Esophagus mucosa (tissue), 1 donor: ENCODE measurements at regions not wholly inside any gene's neighbourhood (a gene's known extent, or its start where the extent isn't known, plus 50 kb on each side); places are given as distances from the start of the nearest gene placed in this dataset.
"Not testable (repeated sequence)": the region's sequence is repeated elsewhere in the genome, so short reads cannot be mapped to it uniquely, and the experiment has no call there.

Experiments used
- ATAC-seq: fragments of 200-7000 bp; cut with Tn5 transposase; one replicate; pipeline ENCODE4 v1.9.1; 2020
- donor health status: DM: yes; HTN: yes; CAD: no.

DNA sequence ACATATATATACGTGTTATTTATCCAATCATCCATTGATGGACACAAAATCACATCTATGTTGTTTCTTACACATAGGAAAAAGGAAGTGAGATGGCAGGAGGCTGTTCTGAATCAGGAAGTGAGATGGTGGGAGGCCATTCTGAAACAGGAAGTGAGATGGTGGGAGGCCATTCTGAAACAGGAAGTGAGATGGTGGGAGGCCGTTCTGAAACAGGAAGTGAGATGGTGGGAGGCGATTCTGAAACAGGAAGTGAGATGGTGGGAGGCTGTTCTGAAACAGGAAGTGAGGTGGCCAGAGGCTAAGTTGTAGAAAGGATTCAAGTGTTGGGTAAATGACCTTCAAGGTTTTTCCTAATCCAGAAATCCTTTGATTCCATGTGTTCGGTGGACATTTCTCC, 921.5 kb downstream of the TYW1 start:
- no peak for ATAC-seq

DNA sequence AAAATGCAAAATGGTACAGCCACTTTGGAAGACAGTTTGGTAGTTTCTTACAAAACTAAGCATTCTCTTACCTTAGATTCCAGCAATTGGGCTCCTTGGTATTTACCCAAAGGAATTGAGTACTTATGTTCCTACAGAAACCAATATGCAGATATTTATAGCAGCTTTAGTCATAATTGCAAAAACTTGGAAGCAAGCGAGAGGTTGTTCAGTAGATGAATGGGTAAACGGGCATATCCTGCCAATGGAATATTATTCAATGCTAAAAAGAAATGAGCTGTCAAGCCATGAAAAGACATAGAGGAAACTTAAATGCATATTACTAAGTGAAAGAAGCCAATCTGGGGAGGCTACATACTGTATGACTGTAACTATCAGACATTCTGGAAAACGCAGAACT, 926.7 kb downstream of the TYW1 start:
- ATAC-seq, result no peak

DNA sequence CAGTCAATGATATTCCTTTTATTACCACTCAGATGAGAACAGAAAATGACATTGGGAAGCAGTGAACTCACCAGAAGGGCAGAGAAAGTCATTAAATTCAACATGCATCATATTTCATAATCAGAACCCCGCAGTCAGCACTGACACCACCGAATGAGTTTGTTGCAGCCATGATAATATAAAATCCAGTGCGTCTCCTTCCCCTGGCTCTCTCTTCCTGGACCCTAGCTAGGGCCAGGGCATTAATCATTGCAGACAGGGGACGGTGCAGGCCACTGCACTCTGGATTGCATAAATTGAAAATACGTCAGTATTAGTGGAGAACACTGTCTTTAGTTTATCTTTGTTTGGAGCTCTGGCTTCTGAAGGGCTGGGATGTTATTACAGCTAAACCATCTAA, 931.5 kb downstream of the TYW1 start:
- ATAC-seq, result no peak

DNA sequence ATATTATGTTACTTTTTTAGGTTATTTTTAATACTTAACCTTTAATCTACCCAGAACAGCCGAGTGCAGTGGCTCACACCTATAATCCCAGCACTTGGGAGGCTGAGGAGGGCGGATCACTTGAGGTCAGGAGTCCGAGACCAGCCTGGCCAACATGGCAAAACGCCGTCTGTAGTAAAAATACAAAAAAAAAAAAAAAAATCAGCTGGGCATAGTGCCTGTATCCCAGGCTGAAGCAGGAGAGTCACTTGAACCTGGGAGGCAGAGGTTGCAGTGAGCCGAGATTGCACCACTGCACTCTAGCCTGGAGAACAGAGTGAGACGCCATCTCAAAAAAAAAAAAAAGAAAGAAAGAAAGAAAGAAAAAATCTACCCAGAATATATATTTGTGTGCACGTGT, 939.8 kb downstream of the TYW1 start:
- not testable (repeated sequence) for ATAC-seq

DNA sequence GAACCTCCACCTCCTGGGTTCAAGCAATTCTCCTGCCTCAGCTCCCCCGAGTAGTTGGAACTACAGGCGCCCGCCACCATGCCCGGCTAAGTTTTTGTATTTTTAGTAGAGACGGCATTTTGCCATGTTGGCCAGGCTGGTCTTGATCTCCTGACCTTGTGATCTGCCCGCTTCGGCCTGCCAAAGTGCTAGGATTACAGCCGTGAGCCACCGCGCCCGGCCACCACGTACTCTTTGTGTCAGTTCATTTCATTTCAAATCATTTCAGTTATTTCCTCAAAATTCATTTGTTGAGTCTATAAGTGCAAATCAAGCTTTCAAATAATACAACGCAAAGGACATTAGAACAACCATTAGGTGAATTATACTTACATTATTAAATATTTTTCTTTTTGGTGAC, 943.8 kb downstream of the TYW1 start:
- ATAC-seq, result no peak

DNA sequence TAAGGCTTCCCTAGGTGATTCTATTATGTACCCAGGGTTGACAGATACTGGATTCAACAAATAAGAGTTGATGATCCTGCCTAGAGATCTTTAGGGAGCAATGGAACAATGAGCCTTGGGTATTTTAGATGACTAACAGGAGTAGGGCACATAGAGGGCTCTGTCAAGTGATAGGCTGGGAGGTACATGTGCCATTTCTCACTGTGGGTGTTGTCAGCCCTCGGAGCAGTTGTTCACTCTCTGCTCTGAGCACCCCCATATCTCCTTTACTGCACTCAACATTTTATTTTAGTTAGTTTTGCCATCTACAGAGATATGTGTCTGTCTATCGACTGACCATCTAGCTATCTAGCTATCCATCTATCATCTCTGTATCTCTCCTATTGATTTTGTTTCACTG, 950.6 kb downstream of the TYW1 start:
- no peak for ATAC-seq

DNA sequence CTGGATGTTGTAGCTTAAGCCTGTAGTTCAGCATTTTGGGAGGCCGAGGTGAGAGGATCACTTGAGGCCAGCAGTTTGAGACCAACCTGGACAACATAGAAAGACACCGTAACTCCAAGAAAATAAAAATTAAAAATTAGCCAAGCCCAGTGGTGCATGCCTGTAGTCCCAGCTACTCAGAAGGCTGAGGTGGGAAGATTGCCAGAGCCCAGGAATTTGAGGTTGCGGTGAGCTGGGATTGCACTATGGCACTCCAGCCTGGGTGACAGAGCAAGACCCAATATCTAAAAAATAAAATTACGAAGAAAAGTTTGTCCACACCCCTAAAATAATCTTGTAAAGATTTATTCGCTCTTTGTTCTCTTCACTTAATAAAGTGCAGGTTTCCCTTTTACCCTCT, 951.0 kb downstream of the TYW1 start:
- no peak for ATAC-seq

DNA sequence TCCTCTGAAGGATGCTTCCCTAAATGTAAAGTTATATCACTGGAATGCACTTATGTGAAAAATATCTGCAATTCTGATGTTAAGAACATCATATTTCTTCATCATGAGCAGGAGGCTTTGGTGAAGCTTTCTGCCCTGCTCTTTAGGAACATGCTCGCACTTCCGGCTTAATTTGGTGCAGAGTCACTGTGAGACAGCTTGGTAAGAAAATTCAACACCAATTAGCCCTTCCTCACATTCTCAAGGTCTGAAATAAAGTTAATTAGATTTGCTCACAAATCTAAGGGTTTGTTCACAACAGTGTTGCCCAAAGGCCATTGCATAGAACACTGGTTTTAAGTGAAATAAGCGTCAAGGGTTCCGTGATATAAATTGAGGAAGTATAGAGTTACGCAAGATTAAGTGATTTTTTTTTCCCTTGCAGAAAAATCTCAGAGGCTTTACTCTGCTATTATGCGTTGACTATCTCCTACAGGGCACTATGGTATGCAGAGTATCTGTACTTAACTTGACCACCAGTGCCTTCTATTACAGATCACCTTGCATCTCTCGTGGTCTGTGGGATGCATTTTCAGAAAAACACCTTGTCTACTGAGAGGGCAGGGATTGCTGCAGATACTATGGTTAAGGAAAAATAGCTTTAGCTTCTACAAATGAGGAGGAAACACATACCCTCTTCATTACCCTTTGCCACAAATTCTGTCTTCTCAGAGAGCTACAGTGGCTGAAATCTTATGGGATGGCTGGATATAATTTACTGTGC, 953.9 kb downstream of the TYW1 start:
- ATAC-seq, result no peak

DNA sequence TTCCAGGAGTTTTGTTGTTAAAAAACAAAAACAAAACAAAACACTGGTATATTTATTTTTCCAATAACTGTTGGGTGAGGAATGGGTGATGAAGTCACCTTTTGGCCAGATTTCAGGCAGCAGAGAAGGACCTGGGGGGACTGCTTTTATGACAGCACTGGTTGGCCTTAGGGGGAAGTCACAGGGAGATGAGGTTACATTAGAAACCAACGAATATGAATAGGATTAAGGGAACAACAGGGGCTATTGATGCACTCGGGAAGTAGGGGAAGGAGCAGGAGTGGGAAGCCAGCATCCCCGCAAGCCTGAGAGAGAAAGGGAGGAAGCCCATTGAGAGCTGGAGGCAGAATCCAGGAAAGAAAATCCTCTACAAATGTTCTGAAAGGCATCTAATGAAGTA, 958.4 kb downstream of the TYW1 start:
- no peak for ATAC-seq

DNA sequence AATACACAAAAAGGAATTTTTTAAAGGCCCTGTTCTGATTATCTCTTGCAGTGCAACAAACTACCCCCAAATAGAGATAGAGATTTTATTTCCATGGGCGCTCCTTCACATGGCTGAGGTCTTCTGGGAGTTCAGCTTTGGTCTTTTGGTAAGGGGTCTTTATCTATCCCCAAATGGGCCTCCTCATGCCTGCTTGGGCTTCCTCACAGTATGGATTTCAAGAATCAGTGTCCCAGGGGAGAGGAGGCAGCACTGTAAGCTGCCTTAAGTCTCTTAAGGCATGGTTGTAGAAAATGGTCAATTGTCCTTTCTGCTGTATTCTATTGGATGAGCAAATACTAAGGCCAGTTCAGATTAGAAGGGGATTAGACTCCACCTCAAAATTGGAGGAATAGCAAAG, 966.2 kb downstream of the TYW1 start:
- no peak for ATAC-seq

DNA sequence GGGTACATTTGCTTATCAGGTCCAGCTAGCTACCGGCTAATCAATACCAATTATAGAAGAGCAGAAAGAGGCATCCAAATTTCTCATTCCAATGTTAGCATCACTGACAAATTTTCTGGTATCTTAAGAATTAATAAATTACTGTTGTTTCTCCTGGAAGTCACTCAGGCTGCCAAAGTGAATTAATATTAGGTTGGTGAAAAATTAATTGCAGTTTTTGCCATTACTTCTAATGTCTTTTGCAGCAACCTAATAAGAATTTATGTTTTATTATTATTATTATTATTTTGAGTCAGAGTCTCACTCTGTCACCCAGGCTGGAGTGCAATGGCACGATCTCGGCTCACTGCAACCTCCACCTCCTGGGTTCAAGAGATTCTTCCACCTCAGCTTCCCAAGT, 979.9 kb downstream of the TYW1 start:
- ATAC-seq, result no peak

DNA sequence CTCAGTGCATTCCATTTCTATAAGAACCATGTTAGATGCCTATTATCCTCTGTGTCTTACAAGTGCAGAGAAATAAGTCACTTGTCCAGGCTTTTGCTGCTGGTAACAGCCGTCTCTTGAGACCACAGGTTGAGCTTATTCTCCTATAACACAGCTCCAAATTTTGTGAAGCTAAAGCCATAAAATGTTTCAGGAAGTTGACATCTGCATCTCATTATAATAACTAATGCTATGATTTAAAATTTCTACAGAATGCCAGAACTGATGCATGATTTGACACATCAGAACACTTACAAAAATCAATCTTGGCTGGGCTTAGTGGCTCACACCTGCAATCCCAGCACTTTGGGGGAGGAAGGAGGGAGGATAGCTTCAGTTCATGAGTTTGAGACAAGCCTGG, 986.9 kb downstream of the TYW1 start:
- ATAC-seq, result no peak

DNA sequence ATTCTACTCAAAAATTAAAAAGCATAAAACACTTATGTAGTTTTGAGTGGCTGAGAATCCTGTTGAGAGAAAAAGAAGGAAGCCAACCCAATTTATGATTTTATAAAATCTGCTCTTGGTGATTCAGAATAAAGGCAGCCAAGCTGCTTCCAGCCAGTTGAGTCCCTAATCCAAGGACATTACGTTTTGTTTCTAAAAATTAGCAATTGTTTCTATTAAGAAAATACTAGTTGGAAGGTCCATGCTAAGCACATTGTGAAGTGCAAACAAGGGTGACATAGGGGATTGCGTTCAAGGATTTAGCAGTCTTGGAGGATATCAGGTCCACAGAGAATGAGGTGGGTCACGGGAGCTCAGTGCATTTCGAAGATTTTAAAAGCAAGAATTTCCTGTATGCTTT, 987.7 kb downstream of the TYW1 start:
- no peak for ATAC-seq

DNA sequence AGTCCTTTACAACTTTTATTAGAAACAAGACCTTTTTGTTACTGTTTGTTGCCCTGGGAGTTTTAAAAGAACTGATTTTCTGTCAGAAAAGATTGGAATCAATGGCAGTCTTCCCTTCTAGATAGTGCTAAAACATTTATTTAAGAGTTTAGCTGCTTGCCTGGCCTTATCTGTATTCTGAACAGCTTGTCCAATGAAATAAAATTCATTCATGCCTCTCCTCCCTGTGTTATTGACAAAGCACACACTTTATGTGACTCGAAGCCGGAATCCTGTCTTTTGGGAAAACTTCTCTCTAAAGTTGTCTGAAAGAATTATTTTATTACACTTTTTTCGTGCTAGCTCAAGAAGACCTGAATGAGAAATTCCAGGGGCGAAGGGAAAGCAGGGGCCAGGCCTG, 992.5 kb downstream of the TYW1 start:
- no peak for ATAC-seq

DNA sequence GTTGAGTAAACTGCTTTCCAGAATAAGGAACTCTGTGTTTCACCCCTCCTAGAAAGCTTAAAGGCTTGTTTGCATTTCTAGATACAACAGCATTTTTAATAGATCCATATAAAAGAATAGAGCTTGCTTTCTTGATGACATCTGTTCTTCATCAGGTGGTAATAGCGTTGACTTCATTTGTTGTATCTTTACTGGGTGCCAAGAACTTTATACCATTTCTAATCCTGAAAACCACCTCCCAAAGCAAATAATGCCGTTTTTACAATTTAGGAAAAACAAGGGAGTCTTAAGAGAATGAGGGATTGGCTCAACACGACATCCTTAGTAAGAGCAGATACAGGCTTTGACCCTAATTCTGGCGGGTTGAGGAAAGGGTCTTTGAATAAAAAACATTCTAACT, 993.4 kb downstream of the TYW1 start:
- ATAC-seq, result no peak

DNA sequence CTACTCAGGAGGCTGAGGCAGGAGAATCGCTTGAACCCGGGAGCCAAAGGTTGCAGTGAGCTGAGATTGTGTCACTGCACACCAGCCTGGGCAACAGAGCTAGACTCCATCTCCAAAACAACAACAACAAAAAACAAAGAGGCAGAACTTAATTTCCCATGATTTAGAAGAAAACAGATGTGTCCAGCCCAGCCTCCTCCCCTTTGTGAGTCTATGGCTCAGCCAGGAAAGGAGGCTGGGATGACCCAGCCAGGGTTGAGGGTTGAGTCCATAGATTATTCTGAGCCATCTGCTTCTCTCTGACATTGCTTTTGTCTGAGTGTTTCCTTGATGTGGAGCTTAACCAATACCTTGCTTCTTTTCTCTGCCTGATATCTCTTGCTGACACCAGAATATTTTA, 994.1 kb downstream of the TYW1 start:
- ATAC-seq, result no peak

DNA sequence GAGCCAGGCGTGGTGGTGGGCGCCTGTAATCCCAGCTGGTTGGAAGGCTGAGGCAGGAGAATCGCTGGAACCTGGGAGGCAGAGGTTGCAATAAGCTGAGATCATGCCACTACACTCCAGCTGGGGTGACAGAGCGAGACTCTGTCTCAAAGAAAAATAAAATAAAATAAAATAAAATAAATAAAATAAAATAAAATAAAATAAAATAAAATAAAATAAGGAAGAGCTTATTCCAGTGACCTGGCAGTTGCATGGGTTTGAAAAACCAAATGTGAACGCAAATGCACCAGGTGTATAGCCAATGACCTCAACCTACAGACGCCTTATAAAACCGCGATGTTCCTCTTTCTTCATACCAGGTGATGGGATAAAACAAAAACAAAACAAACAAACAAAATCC, 995.7 kb downstream of the TYW1 start:
- ATAC-seq, result no peak

DNA sequence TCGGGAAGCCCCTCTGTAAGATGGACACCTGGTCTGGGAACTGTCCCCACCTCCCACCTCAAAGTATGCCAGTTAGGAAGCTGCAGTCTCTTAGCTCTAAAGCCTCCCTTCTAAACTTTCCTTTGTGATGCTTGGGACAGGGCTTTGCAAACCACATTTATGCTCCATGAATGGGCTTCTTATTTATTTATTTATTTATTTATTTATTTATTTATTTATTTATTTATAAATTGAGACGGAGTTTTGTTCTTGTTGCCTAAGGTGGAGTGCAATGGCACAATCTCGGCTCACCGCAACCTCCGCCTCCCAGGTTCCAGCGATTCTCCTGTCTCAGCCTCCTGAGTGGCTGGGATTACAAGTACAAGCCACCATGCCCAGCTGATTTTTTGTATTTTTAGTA, 1009.4 kb downstream of the TYW1 start:
- no peak for ATAC-seq

DNA sequence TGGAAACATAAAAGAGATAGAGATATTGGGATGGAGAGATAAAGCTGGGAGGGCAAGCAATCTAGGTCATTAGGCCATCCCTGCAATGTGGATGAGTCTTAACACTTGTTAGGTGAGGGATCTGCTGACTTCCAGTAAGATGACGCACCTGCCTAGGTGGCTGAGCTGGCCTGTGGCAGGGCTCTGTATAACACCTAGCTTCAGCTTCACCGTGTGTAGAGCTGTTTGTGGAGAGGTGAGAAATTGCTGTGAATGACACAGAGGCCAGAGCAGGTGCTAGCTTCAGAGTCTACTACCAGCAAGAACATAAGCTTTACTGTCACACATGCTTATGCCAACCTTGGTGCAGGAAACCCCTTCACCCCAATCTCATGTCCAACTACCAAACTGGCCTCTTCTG, 1010.0 kb downstream of the TYW1 start:
- ATAC-seq, result no peak

DNA sequence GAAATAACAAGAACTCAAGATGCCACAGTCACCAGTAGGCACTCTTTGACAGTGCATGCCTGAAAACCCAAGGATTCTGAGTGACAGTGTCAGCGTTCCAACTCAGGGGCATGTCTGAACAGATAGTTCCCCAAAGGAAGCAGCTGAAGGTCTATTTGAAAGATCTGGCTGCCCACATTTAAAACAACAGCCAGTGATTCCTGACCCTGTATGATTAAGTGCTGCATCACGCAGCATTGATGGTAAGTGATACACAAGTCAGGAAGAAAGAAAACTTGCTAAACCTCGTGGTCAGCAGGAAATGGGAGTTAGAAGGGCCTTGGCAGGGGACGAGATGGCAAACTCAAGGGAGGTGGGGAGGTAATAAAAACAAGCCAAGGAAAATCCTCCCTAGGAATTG, 1013.1 kb downstream of the TYW1 start:
- ATAC-seq, result no peak

DNA sequence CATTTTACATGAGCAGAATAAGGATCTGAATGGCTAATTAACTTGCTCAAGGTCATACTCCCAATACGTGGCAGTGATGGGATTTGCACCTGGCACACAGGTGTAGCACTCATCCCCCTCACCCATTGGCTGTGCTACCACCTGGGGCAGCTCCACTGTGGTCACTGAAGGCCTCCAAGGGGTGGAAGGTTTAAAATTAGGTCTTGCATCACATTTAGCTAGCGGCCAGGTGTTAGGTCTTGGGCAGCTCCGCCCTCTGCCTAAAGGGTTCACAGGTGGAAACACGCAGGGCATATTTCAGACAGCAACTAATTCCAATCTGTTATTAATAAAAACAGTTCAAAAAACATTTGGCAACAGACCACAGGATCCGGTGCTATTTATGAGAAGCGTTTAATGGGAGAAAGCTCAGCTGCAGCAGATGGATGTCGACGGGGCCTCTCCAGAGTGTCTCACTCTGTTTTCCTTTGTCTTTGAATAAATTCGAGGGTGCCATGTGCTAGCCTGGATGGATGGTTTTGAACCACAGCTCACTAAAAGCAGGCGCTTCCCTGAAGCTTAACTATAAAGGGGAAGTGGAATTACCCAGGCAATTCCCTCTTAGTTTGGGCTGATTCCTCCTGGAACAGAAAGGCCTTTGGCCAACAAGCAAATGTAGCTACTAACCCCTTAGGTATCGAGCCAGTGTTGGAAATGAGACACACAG, 1017.6 kb downstream of the TYW1 start:
- ATAC-seq, result no peak

DNA sequence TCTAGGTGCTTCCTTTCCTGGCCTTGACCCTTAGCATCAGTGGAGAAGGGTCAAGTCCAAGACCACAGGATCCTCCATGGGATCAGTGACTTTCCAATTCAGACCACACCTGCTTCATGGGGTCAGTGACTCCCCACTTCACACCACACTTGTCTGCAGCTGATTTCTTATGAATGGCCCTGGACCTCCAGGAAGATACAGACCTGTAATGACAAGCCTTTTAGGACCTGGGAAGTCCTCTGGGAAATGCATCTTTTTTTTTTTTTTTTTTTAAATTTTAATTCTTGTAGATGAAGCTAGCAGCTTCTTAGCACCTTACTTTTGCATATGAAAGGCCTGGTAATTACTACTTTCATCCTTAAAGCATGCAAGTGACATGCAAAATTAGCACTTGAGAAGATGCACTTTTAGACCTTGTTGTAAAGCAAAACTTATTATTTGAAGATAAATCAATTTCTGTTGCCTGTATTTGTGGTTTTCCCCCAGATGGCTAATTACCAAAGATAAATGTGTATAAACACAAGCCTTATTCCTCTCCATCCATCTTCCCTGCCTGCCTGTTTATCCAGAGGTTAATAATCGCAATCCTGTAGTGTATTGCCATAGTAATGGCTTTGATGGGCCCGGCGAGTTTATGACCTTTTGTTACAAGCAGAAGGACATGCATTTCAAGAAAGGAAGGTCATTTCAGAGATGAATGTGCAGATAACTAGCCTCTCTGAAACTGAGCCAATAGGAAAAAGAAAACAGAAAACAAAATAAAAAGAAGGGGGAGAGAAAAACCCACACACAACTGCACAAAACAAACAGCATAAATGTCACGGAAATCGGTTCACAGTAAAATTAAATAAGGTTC, 1018.7 kb downstream of the TYW1 start:
- ATAC-seq, result no peak

DNA sequence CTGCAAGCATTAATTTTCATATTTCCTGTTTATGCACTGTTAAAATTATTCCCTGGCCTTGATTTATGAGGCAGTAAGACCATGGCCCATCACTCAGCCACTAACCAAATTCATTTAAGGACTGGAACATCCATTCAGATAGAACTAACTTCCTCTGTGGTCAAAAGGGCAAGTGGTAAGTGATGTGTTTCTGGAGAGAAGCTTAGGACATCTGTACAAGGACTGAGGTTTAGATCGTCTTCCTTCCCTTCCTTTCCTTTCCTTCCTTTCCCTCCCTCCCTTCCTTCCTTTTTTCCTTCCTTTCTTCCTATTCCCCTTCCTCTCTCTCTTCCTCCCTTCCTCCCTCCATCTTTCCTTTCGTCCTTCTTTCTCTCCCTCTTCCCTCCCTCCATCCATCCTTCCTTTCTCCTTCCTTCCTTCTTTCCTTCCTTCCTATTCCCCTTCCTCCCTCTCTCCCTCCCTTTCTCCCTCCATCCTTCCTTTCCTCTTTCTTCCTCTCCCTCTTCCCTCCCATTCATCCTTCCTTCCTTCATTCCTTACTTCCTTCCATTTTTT, 1019.4 kb downstream of the TYW1 start:
- no peak for ATAC-seq
